ENCODE measurements at regions not wholly inside any gene's neighbourhood (a gene's known extent, or its start where the extent isn't known, plus 50 kb on each side); places are given as distances from the start of the nearest gene placed in this dataset.

- H3K36me3 ChIP-seq (ENCODE audit: control insufficient read depth in 3 of 3, insufficient read depth in 2 of 3, low read depth in 1 of 3, low read length in 3 of 3), result no peaks in the 10 kb centered on the region
- H3K27ac ChIP-seq (ENCODE audit: low read depth in 1 of 3, low read length in 2 of 3), result no peak overlapping the region
- FAIRE-seq, result no peak
- H3K27me3 ChIP-seq (ENCODE audit: control insufficient read depth in 3 of 3, insufficient read depth in 3 of 3, low read length in 3 of 3), result peaks cover 0 to 13% (median 12%) of the 10 kb centered on the region in 3 donors
- no peak overlapping the region for H3K4me3 ChIP-seq (ENCODE audit: low read depth in 1 of 3, low read length in 3 of 3)
- H3K4me1 ChIP-seq (ENCODE audit: control insufficient read depth in 3 of 3, insufficient read depth in 2 of 3, low read depth in 1 of 3, low read length in 2 of 3), result no peaks in the 10 kb centered on the region
- no peaks in the 10 kb centered on the region for H3K9me3 ChIP-seq (ENCODE audit: control insufficient read depth in 2 of 2, insufficient read depth in 1 of 2, low read depth in 1 of 2, low read length in 1 of 2)
- DNase-seq, result no peak
- WGBS, 3 donors, result 88 to 91% (median 91%) methylated on average over 15 of the region's 15 CpGs
Observed at GRCh38 chr21:36532769-36533467, 53.0 kb upstream of the CLDN14 start.

- no peak for DNase-seq
- H3K4me3 ChIP-seq (ENCODE audit: low read depth in 1 of 3, low read length in 3 of 3), result no peak overlapping the region
- H3K9me3 ChIP-seq (ENCODE audit: control insufficient read depth in 2 of 2, insufficient read depth in 1 of 2, low read depth in 1 of 2, low read length in 1 of 2), result no peaks in the 10 kb centered on the region
- no peak overlapping the region for H3K27ac ChIP-seq (ENCODE audit: low read depth in 1 of 3, low read length in 2 of 3)
- no peaks in the 10 kb centered on the region for H3K4me1 ChIP-seq (ENCODE audit: control insufficient read depth in 3 of 3, insufficient read depth in 2 of 3, low read depth in 1 of 3, low read length in 2 of 3)
- no peaks in the 10 kb centered on the region for H3K36me3 ChIP-seq (ENCODE audit: control insufficient read depth in 3 of 3, insufficient read depth in 2 of 3, low read depth in 1 of 3, low read length in 3 of 3)
- H3K27me3 ChIP-seq (ENCODE audit: control insufficient read depth in 3 of 3, insufficient read depth in 3 of 3, low read length in 3 of 3), result peaks cover 0 to 12% (median 9%) of the 10 kb centered on the region in 3 donors
- no peak for FAIRE-seq
- 78 to 85% (median 79%) methylated on average over 6 of the region's 6 CpGs for WGBS, 3 donors
Observed at GRCh38 chr21:36533468-36533848, 53.5 kb upstream of the CLDN14 start.

- H3K4me1 ChIP-seq (ENCODE audit: control insufficient read depth in 3 of 3, insufficient read depth in 2 of 3, low read depth in 1 of 3, low read length in 2 of 3), result no peaks in the 10 kb centered on the region
- 50 to 58% (median 52%) methylated on average over 3 of the region's 3 CpGs for WGBS, 3 donors
- no peak overlapping the region for H3K27ac ChIP-seq (ENCODE audit: low read depth in 1 of 3, low read length in 2 of 3)
- no peaks in the 10 kb centered on the region for H3K9me3 ChIP-seq (ENCODE audit: control insufficient read depth in 2 of 2, insufficient read depth in 1 of 2, low read depth in 1 of 2, low read length in 1 of 2)
- no peak overlapping the region for H3K4me3 ChIP-seq (ENCODE audit: low read depth in 1 of 3, low read length in 3 of 3)
- no peaks in the 10 kb centered on the region for H3K36me3 ChIP-seq (ENCODE audit: control insufficient read depth in 3 of 3, insufficient read depth in 2 of 3, low read depth in 1 of 3, low read length in 3 of 3)
- H3K27me3 ChIP-seq (ENCODE audit: control insufficient read depth in 3 of 3, insufficient read depth in 3 of 3, low read length in 3 of 3), result peaks cover 0 to 9% (median 7%) of the 10 kb centered on the region in 3 donors
- FAIRE-seq (no peak), DNase-seq (no peak)
Observed at GRCh38 chr21:36534656-36535055, 54.7 kb upstream of the CLDN14 start.

GRCh38 chr21:36535618-36536241 lies 55.8 kb upstream of the CLDN14 start:
- FAIRE-seq, result no peak
- no peaks in the 10 kb centered on the region for H3K9me3 ChIP-seq (ENCODE audit: control insufficient read depth in 2 of 2, insufficient read depth in 1 of 2, low read depth in 1 of 2, low read length in 1 of 2)
- DNase-seq, result no peak
- H3K4me3 ChIP-seq (ENCODE audit: low read depth in 1 of 3, low read length in 3 of 3), result no peak overlapping the region
- no peaks in the 10 kb centered on the region for H3K36me3 ChIP-seq (ENCODE audit: control insufficient read depth in 3 of 3, insufficient read depth in 2 of 3, low read depth in 1 of 3, low read length in 3 of 3)
- no peaks in the 10 kb centered on the region for H3K4me1 ChIP-seq (ENCODE audit: control insufficient read depth in 3 of 3, insufficient read depth in 2 of 3, low read depth in 1 of 3, low read length in 2 of 3)
- WGBS, 3 donors, result 47 to 52% (median 48%) methylated on average over 6 of the region's 6 CpGs
- peaks cover 0 to 7% (median 4%) of the 10 kb centered on the region in 3 donors for H3K27me3 ChIP-seq (ENCODE audit: control insufficient read depth in 3 of 3, insufficient read depth in 3 of 3, low read length in 3 of 3)
- H3K27ac ChIP-seq (ENCODE audit: low read depth in 1 of 3, low read length in 2 of 3), result no peak overlapping the region

- WGBS, 3 donors, result 80 to 85% (median 81%) methylated on average over 11 of the region's 11 CpGs
- Histone ChIP-seq H3K9me3 (ENCODE audit: control insufficient read depth in 2 of 2, insufficient read depth in 1 of 2, low read depth in 1 of 2, low read length in 1 of 2) (no peaks in the 10 kb centered on the region), H3K27me3 (ENCODE audit: control insufficient read depth in 3 of 3, insufficient read depth in 3 of 3, low read length in 3 of 3) (peaks cover 0 to 20% (median 8%) of the 10 kb centered on the region in 3 donors), H3K36me3 (ENCODE audit: control insufficient read depth in 3 of 3, insufficient read depth in 2 of 3, low read depth in 1 of 3, low read length in 3 of 3) (no peaks in the 10 kb centered on the region), H3K4me1 (ENCODE audit: control insufficient read depth in 3 of 3, insufficient read depth in 2 of 3, low read depth in 1 of 3, low read length in 2 of 3) (no peaks in the 10 kb centered on the region), H3K27ac (ENCODE audit: low read depth in 1 of 3, low read length in 2 of 3) (no peak overlapping the region), H3K4me3 (ENCODE audit: low read depth in 1 of 3, low read length in 3 of 3) (no peak overlapping the region)
- no peak for DNase-seq
- FAIRE-seq, result no peak
Observed at GRCh38 chr21:36538761-36539160, 58.8 kb upstream of the CLDN14 start.

- Histone ChIP-seq H3K4me3 (ENCODE audit: low read depth in 1 of 3, low read length in 3 of 3) (no peak overlapping the region), H3K27me3 (ENCODE audit: control insufficient read depth in 3 of 3, insufficient read depth in 3 of 3, low read length in 3 of 3) (peaks cover 0 to 28% (median 4%) of the 10 kb centered on the region in 3 donors), H3K4me1 (ENCODE audit: control insufficient read depth in 3 of 3, insufficient read depth in 2 of 3, low read depth in 1 of 3, low read length in 2 of 3) (no peaks in the 10 kb centered on the region), H3K9me3 (ENCODE audit: control insufficient read depth in 2 of 2, insufficient read depth in 1 of 2, low read depth in 1 of 2, low read length in 1 of 2) (no peaks in the 10 kb centered on the region), H3K36me3 (ENCODE audit: control insufficient read depth in 3 of 3, insufficient read depth in 2 of 3, low read depth in 1 of 3, low read length in 3 of 3) (no peaks in the 10 kb centered on the region), H3K27ac (ENCODE audit: low read depth in 1 of 3, low read length in 2 of 3) (no peak overlapping the region)
- DNase-seq, result no peak
- no peak for FAIRE-seq
- WGBS, 3 donors, result 79 to 91% (median 88%) methylated on average over 6 of the region's 6 CpGs
Observed at GRCh38 chr21:36539434-36540150, 59.7 kb upstream of the CLDN14 start.

GRCh38 chr21:36540700-36541099 lies 60.8 kb upstream of the CLDN14 start:
- FAIRE-seq, result no peak
- Histone ChIP-seq H3K4me3 (ENCODE audit: low read depth in 1 of 3, low read length in 3 of 3) (no peak overlapping the region), H3K36me3 (ENCODE audit: control insufficient read depth in 3 of 3, insufficient read depth in 2 of 3, low read depth in 1 of 3, low read length in 3 of 3) (no peaks in the 10 kb centered on the region), H3K27ac (ENCODE audit: low read depth in 1 of 3, low read length in 2 of 3) (no peak overlapping the region), H3K27me3 (ENCODE audit: control insufficient read depth in 3 of 3, insufficient read depth in 3 of 3, low read length in 3 of 3) (peaks cover 0 to 35% (median 2%) of the 10 kb centered on the region in 3 donors), H3K4me1 (ENCODE audit: control insufficient read depth in 3 of 3, insufficient read depth in 2 of 3, low read depth in 1 of 3, low read length in 2 of 3) (no peaks in the 10 kb centered on the region), H3K9me3 (ENCODE audit: control insufficient read depth in 2 of 2, insufficient read depth in 1 of 2, low read depth in 1 of 2, low read length in 1 of 2) (no peaks in the 10 kb centered on the region)
- no peak for DNase-seq

- Histone ChIP-seq H3K36me3 (ENCODE audit: control insufficient read depth in 3 of 3, insufficient read depth in 2 of 3, low read depth in 1 of 3, low read length in 3 of 3) (no peaks in the 10 kb centered on the region), H3K27ac (ENCODE audit: low read depth in 1 of 3, low read length in 2 of 3) (no peak overlapping the region), H3K4me3 (ENCODE audit: low read depth in 1 of 3, low read length in 3 of 3) (no peak overlapping the region), H3K27me3 (ENCODE audit: control insufficient read depth in 3 of 3, insufficient read depth in 3 of 3, low read length in 3 of 3) (peaks cover 0 to 38% (median 2%) of the 10 kb centered on the region in 3 donors), H3K4me1 (ENCODE audit: control insufficient read depth in 3 of 3, insufficient read depth in 2 of 3, low read depth in 1 of 3, low read length in 2 of 3) (no peaks in the 10 kb centered on the region), H3K9me3 (ENCODE audit: control insufficient read depth in 2 of 2, insufficient read depth in 1 of 2, low read depth in 1 of 2, low read length in 1 of 2) (no peaks in the 10 kb centered on the region)
- 71 to 84% (median 79%) methylated on average over 6 of the region's 6 CpGs for WGBS, 3 donors
- FAIRE-seq (no peak), DNase-seq (no peak)
Observed at GRCh38 chr21:36541721-36542139, 61.8 kb upstream of the CLDN14 start.

Measured in small intestine (tissue), 7 donors.